AG10803 (cell line): ENCODE measurements at regions not wholly inside any gene's neighbourhood (a gene's known extent, or its start where the extent isn't known, plus 50 kb on each side); places are given as distances from the start of the nearest gene placed in this dataset.

Experiments used
- DNase-seq: peaks from one replicate; pipeline ENCODE4 v3.0.0; 2010; ENCODE audit warnings: low read depth
- H3K4me3 ChIP-seq: 2 replicates; pipeline ENCODE4 v1.5.1; 2011; ENCODE audit warnings: mild to moderate bottlenecking, low read length, control low read depth
- CTCF ChIP-seq: conservative IDR thresholded peaks from 2 replicates; pipeline ENCODE4 v1.5.1; 2011; ENCODE audit warnings: mild to moderate bottlenecking, low read length, control low read depth, inconsistent platforms

- H3K4me3 ChIP-seq: 0 out of 2 replicates have a peak overlapping the region, but pooled peaks have one; percentile 7
These were observed 240.5 kb downstream of the MREG start for GRCh38 chr2:215772634-215773563.

GRCh38 chr2:215772003-215772402 is 241.3 kb downstream of the MREG start:
- no peak for TF ChIP-seq CTCF
- no peak overlapping the region for H3K4me3 ChIP-seq
- DNase-seq: no peak

More at GRCh38 chr2:215772634-215773563, 240.5 kb downstream of the MREG start:
- TF ChIP-seq CTCF: no peak
- peak; percentile 62 for DNase-seq

GRCh38 chr2:215771241-215771640 is 242.1 kb downstream of the MREG start:
- no peak for DNase-seq
- no peak for TF ChIP-seq CTCF
- H3K4me3 ChIP-seq: no peak overlapping the region

- no peak for DNase-seq
- TF ChIP-seq CTCF: no peak
- no peak overlapping the region for H3K4me3 ChIP-seq
These were observed 242.7 kb downstream of the MREG start for GRCh38 chr2:215770668-215771067.

- DNase-seq: no peak
- TF ChIP-seq CTCF: no peak
- no peak overlapping the region for H3K4me3 ChIP-seq
These were observed 244.1 kb downstream of the MREG start for GRCh38 chr2:215769246-215769645.

- H3K4me3 ChIP-seq: no peak overlapping the region
- TF ChIP-seq CTCF: no peak
- no peak for DNase-seq
These were observed 245.7 kb downstream of the MREG start for GRCh38 chr2:215767625-215768024.

- no peak for TF ChIP-seq CTCF
- no peak overlapping the region for H3K4me3 ChIP-seq
- no peak for DNase-seq
These were observed 247.5 kb downstream of the MREG start for GRCh38 chr2:215765729-215766360.
